HG02870 (cell line): ENCODE measurements at regions not wholly inside any gene's neighbourhood (a gene's known extent, or its start where the extent isn't known, plus 50 kb on each side); places are given as distances from the start of the nearest gene placed in this dataset.
"Not testable (repeated sequence)": the region's sequence is repeated elsewhere in the genome, so short reads cannot be mapped to it uniquely, and the experiment has no call there.

Experiments
- ATAC-seq: cut with Tn5 transposase; IDR thresholded peaks from one replicate; pipeline ENCODE4 v1.9.1; 2021; ENCODE audit warnings: mild to moderate bottlenecking, moderate library complexity; ENCODE audit not compliant: unreplicated experiment

DNA sequence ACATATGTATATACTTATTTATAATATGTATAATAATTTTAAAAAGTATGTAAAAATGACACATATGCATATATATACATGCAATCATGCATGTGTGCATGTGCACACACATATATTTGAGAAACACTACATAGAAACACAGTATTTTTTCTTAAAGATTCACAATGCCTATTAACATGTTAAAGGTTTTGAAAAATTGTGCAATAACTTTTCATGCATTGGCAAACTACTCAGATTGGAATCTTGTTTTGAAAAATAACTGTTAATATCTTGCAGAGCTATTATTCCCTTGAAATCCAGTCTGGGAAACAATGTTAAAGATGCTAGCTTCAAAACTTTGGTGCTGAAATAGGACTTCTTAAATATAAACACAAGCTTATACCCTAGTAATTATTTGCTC lies 256.2 kb upstream of the P2RY1 start:
- no peak for ATAC-seq

DNA sequence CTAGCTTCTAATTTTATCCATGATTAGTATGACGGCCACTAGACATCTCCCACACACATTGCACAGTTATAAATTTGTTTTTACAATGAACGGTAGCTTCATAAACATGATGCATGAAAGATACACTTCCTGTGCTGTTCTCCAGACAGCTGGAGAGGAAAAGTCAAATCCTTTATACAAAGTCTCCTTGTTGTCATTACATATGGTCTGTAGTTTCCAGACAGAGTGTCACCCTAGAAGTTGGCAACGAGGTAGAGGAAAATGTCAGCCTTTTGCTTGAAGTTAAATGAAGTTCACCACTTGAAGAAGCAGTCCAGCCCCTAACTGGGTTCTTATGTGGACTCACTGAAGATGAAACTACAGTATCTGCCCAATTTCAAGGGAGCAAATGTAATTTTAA lies 253.0 kb upstream of the P2RY1 start:
- no peak for ATAC-seq

DNA sequence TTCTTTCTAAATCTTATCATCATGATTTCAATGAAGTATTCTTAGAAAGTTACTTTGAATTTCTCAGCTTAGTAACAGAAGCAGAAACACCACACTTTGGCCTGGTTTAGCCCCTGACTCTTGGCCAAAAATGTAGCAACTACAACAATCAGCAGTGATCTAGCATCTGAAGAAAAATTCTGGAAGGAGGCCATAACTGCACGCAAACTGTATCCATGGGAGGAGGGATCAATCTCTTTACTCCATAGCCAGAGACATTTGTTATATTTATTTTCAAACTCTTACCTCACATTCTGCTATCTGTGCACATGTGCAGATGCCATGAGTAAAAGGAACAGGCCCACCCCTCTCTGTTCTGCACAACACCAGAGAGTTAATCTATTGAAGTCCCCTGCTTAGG lies 251.0 kb upstream of the P2RY1 start:
- ATAC-seq: no peak

DNA sequence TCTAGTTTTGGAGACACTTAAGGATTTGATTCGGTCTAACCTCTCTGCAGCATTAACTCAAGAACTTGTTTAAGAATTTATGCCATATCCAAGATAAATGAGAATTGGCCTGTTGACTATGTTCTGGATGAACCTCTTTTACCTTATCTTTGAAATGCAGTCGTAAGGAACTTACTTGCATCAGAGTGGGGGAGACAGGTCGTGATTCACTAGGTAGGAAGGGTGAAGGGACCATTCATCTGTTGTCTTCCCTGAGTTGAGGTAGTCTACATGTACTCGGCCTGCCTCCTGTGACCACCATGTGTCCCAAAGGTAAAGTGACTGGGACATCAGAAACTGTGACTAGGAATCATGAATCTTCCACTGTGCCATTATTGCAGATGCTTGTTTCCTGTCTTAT lies 248.0 kb upstream of the P2RY1 start:
- ATAC-seq: no peak

DNA sequence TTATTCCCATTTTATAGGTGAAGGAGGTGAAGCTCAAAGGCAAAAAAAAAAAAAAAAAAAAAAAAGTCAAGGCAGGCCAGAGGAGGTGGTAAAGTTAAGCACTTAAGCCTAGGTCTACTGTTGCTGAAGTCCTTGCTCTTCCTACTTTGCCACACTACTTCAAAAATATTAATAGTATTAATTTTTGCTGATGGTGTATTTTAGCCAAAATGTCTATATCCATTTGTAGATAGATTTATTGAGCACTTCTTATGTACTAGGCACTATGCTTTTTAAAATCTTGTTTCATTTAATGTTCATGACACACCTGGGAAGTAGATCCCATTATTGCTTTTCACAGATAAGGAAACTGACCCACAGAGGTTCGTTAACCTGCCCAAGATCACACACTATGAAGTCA lies 247.1 kb upstream of the P2RY1 start:
- no peak for ATAC-seq

DNA sequence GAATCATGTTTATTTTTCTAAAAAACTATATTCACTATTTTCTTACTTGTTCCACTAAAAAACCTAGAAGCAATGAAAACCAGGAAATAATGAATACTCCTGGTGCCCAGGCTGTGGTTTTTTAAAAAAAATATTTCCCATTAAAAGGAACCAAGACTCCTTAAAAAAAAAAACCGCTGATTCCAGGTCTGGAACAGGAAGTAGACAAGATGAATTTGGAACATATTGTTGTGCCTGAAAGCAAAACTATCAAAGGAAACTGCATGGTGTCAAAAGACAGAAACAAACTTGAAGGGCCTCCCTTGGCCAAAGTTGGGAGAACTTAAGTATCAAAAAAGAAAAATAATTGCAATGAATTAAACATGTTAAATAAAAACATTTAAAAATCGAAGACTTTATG lies 245.3 kb upstream of the P2RY1 start:
- no peak for ATAC-seq

DNA sequence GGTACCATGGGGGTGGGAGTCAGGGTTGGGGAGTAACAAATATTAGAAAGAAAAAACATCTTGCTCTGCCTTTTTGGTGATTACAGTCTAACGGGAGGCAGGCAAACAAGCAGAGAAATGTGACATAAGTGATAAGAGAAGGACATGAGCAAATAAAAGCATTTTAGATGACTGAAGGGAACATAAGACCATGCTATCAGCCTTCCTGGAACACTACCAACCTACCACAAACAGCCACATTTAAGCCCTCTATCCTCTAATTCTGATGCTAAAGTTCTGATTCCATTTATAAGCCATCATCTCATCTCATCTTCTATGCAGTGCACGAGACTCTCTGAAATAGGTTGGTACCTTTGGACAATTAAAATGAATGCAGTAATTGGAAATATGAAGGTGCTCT lies 243.4 kb upstream of the P2RY1 start:
- ATAC-seq: no peak

DNA sequence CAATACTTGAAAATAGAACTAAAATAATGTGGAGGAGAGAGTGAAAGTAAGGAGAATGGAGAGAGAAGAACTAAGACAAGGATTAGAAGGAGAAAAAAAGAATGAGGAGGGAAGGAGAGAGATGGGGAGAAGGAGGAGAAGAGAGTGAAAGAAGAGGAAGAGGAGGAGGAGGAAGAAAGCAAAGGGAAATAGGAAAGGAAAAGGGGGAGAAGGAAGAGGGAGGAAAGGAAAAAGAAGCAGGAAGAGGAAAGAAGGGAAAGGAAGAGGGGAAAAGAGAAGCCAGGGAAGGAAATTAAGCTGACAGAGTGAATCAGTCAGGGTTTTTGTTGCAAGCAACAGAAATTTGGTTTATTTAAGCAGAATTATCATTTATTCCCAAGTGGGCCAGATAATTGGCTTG lies 241.7 kb upstream of the P2RY1 start:
- no peak for ATAC-seq

DNA sequence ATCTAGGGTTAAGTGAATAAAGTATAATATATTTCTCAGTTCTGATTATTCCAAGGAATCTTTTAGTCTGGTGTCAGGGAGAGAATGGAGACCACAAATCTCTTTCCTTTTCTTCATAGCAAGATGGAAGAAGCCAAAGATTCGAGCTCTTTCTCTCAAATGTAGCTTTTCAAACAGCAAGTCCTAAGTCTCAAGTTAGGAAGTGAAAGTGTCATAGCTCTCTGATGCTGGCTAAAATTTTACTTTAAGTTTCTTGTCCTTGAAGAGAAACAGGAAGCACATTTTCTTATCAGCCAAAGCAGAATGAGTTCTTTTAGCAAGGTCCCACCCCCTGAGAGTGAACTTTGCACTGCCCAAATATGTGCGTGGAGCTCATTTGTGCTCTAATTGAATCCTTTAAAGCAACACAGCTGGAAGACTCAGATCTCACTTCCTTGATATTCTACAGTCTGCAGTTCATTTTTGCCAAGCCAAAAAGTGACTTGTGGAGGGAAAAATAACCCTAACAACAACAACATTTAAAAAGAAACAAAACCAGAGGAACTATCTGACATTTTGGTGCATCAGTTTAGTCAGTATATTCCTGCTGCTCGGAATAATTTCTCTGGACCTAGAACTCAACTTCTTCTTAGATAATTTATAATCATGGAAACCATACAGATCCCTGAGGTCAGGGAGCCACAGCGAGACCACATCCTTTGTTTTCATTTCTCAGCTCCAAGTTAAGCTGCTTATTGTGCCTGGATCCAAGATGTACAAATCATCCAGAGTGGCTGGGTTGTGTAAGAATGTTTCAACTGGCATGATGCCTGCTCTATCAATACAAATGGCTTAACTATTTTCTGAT lies 238.7 kb upstream of the P2RY1 start:
- peak; percentile 98 for ATAC-seq

DNA sequence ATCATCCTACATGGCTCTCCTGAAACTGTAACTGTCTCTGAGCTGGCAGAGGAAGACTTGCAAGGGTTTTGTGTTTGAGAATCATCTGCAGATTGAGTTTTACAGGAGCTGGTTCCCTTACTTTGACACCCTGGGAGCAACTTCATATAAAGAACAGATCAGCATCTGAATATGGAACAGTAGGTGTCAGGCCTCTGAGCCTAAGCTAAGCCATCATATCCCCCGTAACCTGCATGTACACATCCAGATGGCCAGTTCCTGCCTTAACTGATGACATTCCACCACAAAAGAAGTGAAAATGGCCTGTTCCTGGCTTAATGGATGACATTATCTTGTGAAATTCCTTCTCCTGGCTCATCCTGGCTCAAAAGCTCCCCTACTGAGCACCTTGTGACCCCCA lies 238.1 kb upstream of the P2RY1 start:
- ATAC-seq: not testable (repeated sequence)

DNA sequence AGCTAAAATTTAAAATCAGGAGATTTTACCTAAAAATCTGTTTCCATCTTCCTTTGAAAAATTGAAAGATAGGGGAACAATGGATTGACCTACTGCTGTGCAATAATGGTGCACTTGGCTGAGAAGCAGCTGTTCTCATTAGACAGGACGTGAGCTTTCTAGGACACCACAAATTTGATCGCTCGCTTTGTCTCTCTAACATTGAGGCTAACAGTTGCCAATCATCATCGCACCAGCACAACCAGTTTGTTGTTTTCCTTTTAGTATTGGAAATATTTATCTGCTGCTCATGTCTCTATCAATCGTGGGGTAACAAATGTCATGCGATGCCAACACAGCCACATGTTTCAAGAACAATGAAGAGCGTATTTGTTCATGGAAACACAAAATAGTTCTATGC lies 228.8 kb upstream of the P2RY1 start:
- ATAC-seq: no peak

DNA sequence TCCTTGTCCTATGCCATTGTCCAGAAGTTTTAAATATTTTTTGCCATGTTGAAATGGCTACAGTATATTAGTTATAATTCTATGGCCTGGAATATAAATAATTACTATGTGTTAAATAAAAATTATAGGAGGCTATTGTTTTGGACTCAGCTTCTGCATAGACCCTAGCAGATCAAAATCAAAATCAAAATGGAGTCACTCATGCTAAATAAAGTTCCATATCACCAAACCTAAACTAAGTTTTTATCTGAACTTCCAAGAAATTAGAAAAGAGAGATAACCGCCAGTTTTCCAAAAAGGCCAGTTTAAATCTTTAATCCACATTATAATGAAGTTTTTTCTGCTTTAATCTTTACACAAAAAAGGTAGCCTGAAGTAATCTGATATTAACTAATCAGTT lies 227.8 kb upstream of the P2RY1 start:
- no peak for ATAC-seq

DNA sequence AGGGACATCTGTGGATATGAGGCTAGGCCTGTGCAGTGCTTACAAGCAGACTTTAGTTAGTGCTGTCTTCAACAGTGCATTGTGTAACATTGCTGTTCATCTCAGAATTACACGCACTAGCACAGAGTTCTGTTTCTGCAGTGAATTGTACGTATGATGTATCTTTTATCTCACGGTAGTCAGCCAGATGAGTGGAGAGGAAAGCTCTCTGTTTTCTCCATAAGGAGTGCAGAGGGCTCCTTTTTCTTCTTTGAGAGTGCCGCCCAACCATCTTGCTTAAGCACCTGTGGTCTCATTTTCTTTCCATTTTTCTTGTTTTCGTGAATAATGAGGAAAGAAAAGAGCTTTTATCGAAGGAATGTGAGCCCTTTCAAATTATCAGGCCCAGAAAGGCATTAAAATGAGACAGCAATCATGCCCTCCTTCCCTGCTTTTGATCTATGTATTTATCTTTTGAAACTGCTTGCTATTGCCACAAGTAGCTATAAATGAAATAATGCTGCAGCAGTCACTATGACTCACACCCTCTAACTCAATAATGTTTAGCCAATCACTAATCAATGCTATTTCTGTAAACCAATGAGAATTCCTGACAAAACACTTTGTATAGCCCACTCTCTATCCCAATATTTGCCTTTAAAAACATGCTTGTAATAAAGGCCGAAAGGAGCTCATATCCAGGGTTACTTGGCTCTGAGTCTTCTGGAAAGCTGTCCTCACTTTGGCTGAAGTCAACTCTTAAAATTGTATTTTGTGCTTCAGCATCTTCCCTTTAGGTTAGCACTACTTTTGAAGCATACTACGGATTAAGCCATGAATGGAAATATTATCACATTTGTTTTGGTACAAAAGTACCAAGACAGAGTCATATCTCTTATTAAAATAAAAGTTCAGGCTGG lies 226.0 kb upstream of the P2RY1 start:
- no peak for ATAC-seq

DNA sequence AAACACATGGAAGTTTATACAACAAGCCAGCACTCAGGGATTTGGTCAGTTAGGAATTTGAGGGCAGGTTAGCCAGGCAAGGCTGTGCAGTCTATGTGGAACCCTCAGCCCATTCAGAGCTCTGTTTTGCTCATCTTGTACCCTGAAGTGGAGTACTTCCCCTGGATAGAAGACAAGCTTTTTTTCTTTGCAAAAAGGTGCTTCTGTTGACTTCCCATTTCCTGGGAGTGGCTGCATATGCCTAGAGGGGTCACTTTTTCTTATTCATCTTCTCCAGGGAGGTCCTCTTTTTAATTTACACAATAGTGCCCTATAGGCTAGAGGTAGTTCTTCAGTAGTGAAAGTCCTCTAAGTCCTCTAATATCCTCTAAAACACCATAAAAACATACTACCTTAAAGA lies 225.0 kb upstream of the P2RY1 start:
- ATAC-seq: no peak

DNA sequence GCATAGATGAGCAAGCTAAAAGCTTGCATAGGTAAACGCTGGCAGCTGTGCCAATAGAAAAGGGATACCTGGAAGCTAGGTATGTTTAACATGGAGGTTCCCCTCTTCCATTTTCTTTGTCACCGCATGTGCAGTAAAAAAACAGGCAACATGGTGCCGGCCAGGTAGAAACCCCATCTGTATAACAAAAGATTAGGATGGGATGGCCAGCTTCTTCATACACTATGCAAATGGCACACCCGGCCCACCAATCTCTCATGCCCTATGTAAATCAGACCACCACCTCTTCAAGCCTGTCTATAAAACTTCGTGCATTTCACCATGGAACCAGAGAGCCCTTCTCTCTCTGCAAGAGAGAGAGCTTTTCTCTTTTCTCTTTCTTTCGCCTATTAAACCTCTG lies 224.3 kb upstream of the P2RY1 start:
- no peak for ATAC-seq

DNA sequence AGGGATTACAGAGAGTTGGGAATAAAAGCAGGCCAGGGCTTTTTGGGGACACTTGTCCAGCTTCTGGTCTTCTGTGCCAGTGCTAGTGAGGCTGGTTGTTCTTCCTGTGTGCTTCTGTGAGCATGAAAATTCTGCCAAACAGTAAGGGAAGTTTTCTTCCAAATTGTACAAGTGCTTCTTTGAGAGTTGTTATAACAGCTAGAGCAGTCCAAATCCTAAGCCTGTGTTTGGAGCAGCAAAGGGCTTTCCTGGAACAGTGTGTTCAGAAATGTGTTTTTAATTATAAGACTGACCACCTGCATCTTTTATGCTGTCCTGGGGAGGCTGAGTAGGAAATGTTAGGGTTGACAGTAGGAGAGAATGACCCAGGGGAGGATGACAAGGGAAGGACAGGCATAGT lies 223.0 kb upstream of the P2RY1 start:
- ATAC-seq: no peak

DNA sequence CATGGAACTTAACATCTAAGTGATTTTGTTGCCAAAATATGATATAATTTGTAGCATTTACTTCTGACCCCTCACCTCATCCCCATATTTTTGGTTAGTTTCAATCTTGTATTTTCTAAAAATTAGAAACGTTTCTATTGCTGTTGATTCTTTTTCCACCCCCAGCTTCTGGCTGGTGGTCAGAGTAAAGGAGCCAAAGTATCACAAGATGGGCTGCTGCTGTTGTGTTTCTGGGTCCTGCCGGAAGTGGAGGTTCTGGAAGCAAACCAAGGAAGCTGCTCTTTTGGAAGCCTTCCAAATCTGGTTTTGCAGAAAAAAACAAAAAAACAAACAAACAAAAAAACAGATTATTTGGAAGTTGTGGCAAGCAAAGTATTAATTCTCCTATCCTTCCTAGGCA lies 221.1 kb upstream of the P2RY1 start:
- no peak for ATAC-seq

DNA sequence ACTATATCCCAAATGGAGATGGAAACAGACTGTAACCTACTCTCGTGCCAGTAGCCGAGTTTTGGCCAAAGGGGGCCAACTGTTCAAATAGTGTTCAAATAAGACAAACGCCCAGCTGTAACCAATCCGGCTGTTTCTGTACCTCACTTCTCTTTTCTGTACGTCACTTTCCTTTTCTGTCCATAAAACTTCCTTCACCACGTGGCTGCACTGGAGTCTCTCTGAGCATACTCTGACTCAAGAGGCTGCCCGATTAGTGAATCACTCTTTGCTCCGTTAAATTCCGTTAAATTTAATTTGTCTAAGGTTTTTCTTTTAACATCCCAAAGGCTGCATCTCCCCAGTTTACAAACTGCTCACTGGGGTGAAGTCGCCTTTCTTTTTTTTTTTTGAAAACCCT lies 219.2 kb upstream of the P2RY1 start:
- no peak for ATAC-seq

DNA sequence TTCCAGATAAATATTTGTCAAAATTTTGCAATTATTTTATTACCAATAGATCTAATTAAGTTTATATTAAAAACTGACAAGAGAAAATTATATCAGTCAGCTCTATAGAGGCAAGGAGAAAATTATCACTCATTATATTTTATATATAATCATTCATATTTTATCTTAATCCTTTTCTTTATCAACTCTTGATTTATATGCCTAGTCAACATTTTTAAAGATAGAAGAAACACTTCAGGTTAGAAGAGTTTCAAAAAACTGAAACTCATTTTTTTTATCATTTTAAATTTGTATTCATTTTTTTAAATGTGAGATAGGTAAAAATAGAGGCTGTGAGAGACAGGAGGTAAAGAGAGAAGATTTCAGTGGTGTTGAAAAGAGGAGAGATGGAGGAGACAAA lies 217.3 kb upstream of the P2RY1 start:
- ATAC-seq: no peak

DNA sequence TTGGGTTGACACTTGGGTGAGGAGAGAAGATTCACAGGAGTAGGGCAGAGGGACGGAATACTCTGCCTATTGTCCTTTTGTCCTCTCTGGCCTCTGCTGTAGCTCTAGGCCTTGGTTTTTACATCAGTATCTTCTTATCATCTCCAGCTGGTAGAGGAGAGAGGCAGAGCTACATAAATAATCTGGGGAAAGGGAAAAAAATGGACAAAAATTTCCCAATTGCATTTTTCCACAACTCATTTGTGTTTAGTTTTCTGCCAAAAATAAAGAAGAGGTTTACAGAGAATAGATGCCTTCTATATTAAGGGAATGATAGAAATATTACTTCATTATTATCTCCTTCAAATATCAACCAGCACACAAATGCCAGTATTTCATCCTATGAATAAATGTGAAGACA lies 216.4 kb upstream of the P2RY1 start:
- no peak for ATAC-seq

DNA sequence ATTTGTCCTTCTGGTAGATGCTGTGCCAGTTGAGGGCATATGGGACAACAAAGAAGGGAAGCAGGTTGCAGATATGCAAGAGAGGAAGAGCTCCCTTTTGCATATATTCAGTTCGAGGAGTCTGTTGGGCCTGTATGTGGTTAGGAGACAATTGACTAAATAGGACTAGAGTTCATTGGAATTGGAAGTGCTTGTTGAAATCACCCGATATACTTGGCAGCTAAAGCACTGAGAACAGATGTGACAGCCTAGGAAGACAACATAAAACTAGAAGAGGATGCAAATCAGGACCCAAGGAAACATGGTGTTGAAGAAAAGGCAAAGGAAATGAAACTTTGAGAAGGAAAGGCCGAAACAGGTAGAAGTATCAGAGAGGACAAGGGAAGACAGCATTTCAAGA lies 215.2 kb upstream of the P2RY1 start:
- ATAC-seq: no peak

DNA sequence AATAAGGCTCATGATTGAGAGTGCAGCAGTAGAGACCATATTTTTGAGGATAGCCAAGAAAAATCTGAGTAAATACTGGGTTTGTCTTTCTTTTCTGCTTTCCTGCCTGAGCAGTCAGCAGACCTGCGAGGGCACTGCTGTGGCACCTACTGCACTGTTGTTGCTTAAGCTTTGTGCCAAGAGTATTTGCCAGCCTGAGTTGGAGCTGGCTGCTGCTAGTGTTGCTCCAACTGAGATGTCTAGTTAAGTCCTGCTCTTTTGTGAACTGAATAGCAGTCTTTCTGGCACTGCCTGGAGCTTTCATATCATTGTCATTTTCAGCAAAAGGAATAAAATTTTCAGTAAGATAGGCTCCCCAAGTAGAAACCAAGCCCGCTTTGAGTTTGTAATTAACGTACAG lies 214.5 kb upstream of the P2RY1 start:
- ATAC-seq: no peak
